Subcutaneous abdominal adipose tissue (tissue), 5 donors: ENCODE measurements at regions not wholly inside any gene's neighbourhood (a gene's known extent, or its start where the extent isn't known, plus 50 kb on each side); places are given as distances from the start of the nearest gene placed in this dataset.

Source experiments
- H3K27ac ChIP-seq: one replicate; pipeline ENCODE4 v1.7.0; 2013; ENCODE audit warnings: low read depth, mild to moderate bottlenecking, inconsistent platforms, low read length, moderate library complexity
- H3K27me3 ChIP-seq, 5 donors: one replicate each; pipeline ENCODE4 v1.7.0; 2013; ENCODE audit warnings: low read length in 5 of 5, inconsistent platforms in 1 of 5; ENCODE audit not compliant: control insufficient read depth in 5 of 5, insufficient read depth in 4 of 5
- H3K36me3 ChIP-seq, 5 donors: one replicate each; pipeline ENCODE4 v1.7.0; 2013; ENCODE audit warnings: low read length in 5 of 5; ENCODE audit not compliant: control insufficient read depth in 5 of 5, insufficient read depth in 5 of 5
- H3K4me1 ChIP-seq, 5 donors: one replicate each; pipeline ENCODE4 v1.7.0; 2013; ENCODE audit warnings: low read length in 5 of 5, mild to moderate bottlenecking in 3 of 5, moderate library complexity in 1 of 5; ENCODE audit not compliant: control insufficient read depth in 5 of 5, insufficient read depth in 5 of 5
- H3K4me3 ChIP-seq, 5 donors: one replicate each; pipeline ENCODE4 v1.7.0; 2013; ENCODE audit warnings: low read length in 5 of 5, low read depth in 1 of 5
- H3K9ac ChIP-seq, 5 donors: one replicate each; pipeline ENCODE4 v1.7.0; 2013; ENCODE audit warnings: low read length in 5 of 5, mild to moderate bottlenecking in 4 of 5, moderate library complexity in 3 of 5
- H3K9me3 ChIP-seq, 5 donors: one replicate each; pipeline ENCODE4 v1.7.0; 2013; ENCODE audit warnings: low read length in 5 of 5; ENCODE audit not compliant: control insufficient read depth in 5 of 5
- donor health status: healthy.
- donor health status: healthy.
- donor health status: healthy.
- donor health status: healthy.
- donor health status: healthy.

GRCh38 chr14:44168566-44168965 is 338.5 kb downstream of the FSCB start:
- Histone ChIP-seq H3K36me3 (no peaks in the 10 kb centered on the region), H3K9me3 (no peaks in the 10 kb centered on the region), H3K9ac (no peak overlapping the region), H3K4me3 (no peak overlapping the region), H3K27ac (no peak overlapping the region), H3K4me1 (no peaks in the 10 kb centered on the region), H3K27me3 (no peaks in the 10 kb centered on the region)

GRCh38 chr14:44166611-44167010 is 340.5 kb downstream of the FSCB start:
- Histone ChIP-seq H3K27me3 (no peaks in the 10 kb centered on the region), H3K9me3 (no peaks in the 10 kb centered on the region), H3K27ac (no peak overlapping the region), H3K36me3 (no peaks in the 10 kb centered on the region), H3K4me3 (no peak overlapping the region), H3K4me1 (no peaks in the 10 kb centered on the region), H3K9ac (no peak overlapping the region)

GRCh38 chr14:44165936-44166335 is 341.1 kb downstream of the FSCB start:
- Histone ChIP-seq H3K4me1 (no peaks in the 10 kb centered on the region), H3K27me3 (no peaks in the 10 kb centered on the region), H3K27ac (no peak overlapping the region), H3K9ac (no peak overlapping the region), H3K36me3 (no peaks in the 10 kb centered on the region), H3K9me3 (no peaks in the 10 kb centered on the region), H3K4me3 (no peak overlapping the region)

- Histone ChIP-seq H3K9me3 (no peaks in the 10 kb centered on the region), H3K36me3 (no peaks in the 10 kb centered on the region)
Measured at GRCh38 chr14:44165286-44165685, 341.8 kb downstream of the FSCB start.

GRCh38 chr14:44163946-44164345 is 343.1 kb downstream of the FSCB start:
- H3K9me3 ChIP-seq = no peaks in the 10 kb centered on the region
- no peak overlapping the region for H3K9ac ChIP-seq
- no peak overlapping the region for H3K27ac ChIP-seq
- no peaks in the 10 kb centered on the region for H3K4me1 ChIP-seq
- H3K36me3 ChIP-seq = no peaks in the 10 kb centered on the region
- no peak overlapping the region for H3K4me3 ChIP-seq
- no peaks in the 10 kb centered on the region for H3K27me3 ChIP-seq

More at GRCh38 chr14:44165286-44165685, 341.8 kb downstream of the FSCB start:
- H3K4me1 ChIP-seq = no peaks in the 10 kb centered on the region
- no peak overlapping the region for H3K9ac ChIP-seq
- H3K4me3 ChIP-seq = no peak overlapping the region
- no peak overlapping the region for H3K27ac ChIP-seq
- H3K27me3 ChIP-seq = no peaks in the 10 kb centered on the region

- Histone ChIP-seq H3K9ac (no peak overlapping the region), H3K4me1 (no peaks in the 10 kb centered on the region), H3K36me3 (no peaks in the 10 kb centered on the region), H3K9me3 (no peaks in the 10 kb centered on the region), H3K27ac (no peak overlapping the region), H3K27me3 (no peaks in the 10 kb centered on the region), H3K4me3 (no peak overlapping the region)
Measured at GRCh38 chr14:44162197-44162596, 344.9 kb downstream of the FSCB start.

GRCh38 chr14:44154874-44155273 is 352.2 kb downstream of the FSCB start:
- H3K4me3 ChIP-seq = no peak overlapping the region
- no peaks in the 10 kb centered on the region for H3K36me3 ChIP-seq
- no peaks in the 10 kb centered on the region for H3K4me1 ChIP-seq
- H3K9ac ChIP-seq = no peak overlapping the region
- no peaks in the 10 kb centered on the region for H3K27me3 ChIP-seq
- H3K27ac ChIP-seq = no peak overlapping the region
- peaks cover 0 to 10% (median 3%) of the 10 kb centered on the region in 5 donors for H3K9me3 ChIP-seq

- H3K9ac ChIP-seq = no peak overlapping the region
- H3K36me3 ChIP-seq = no peaks in the 10 kb centered on the region
- no peaks in the 10 kb centered on the region for H3K4me1 ChIP-seq
- H3K27me3 ChIP-seq = no peaks in the 10 kb centered on the region
- H3K27ac ChIP-seq = no peak overlapping the region
- H3K9me3 ChIP-seq = peaks cover 0 to 10% (median 3%) of the 10 kb centered on the region in 5 donors
- H3K4me3 ChIP-seq = no peak overlapping the region
Measured at GRCh38 chr14:44154446-44154845, 352.6 kb downstream of the FSCB start.

- Histone ChIP-seq H3K9me3 (peaks cover 0 to 10% (median 3%) of the 10 kb centered on the region in 5 donors), H3K4me1 (no peaks in the 10 kb centered on the region), H3K36me3 (no peaks in the 10 kb centered on the region), H3K4me3 (no peak overlapping the region), H3K27ac (no peak overlapping the region), H3K9ac (no peak overlapping the region), H3K27me3 (no peaks in the 10 kb centered on the region)
Measured at GRCh38 chr14:44151130-44151820, 355.8 kb downstream of the FSCB start.

GRCh38 chr14:44149597-44149996 is 357.5 kb downstream of the FSCB start:
- Histone ChIP-seq H3K9me3 (peaks cover 0 to 4% (median 2%) of the 10 kb centered on the region in 5 donors), H3K4me3 (no peak overlapping the region)

More at GRCh38 chr14:44149597-44149996, 357.5 kb downstream of the FSCB start:
- Histone ChIP-seq H3K27me3 (no peaks in the 10 kb centered on the region), H3K4me1 (no peaks in the 10 kb centered on the region), H3K9ac (no peak overlapping the region), H3K27ac (no peak overlapping the region), H3K36me3 (no peaks in the 10 kb centered on the region)
